BE2C (cell line): ENCODE measurements at regions not wholly inside any gene's neighbourhood (a gene's known extent, or its start where the extent isn't known, plus 50 kb on each side); places are given as distances from the start of the nearest gene placed in this dataset.

Experiments used
- DNase-seq: peaks from one replicate; pipeline ENCODE4 v3.0.0-alpha.2; 2020
- H3K27me3 ChIP-seq: fragments of 250-450 bp; sonication (Bioruptor Pico); 2 replicates; pipeline ENCODE4 v1.5.1; 2020; ENCODE audit warnings: mild to moderate bottlenecking
- H3K36me3 ChIP-seq: fragments of 250-450 bp; sonication (Bioruptor Pico); 2 replicates; pipeline ENCODE4 v1.5.1; 2020; ENCODE audit warnings: mild to moderate bottlenecking
- H3K4me1 ChIP-seq: fragments of 250-450 bp; sonication (Bioruptor Pico); 2 replicates; pipeline ENCODE4 v1.5.1; 2020
- H3K4me3 ChIP-seq: 2 replicates; pipeline ENCODE4 v1.5.1; 2011; ENCODE audit warnings: low read depth, low read length
- H3K9me3 ChIP-seq: fragments of 250-450 bp; sonication (Bioruptor Pico); 2 replicates; pipeline ENCODE4 v1.5.1; 2020
- CTCF ChIP-seq: IDR thresholded peaks from 2 replicates; pipeline ENCODE4 v1.5.1; 2012; ENCODE audit warnings: mild to moderate bottlenecking, low read depth, low read length

GRCh38 chr5:42974536-42974935, 65.6 kb downstream of the ANXA2R start:
- DNase-seq, result no peak
- Histone ChIP-seq H3K4me1 (no peaks in the 10 kb centered on the region), H3K4me3 (no peak overlapping the region), H3K36me3 (no peaks in the 10 kb centered on the region), H3K27me3 (peaks cover 24% of the 10 kb centered on the region), H3K9me3 (no peaks in the 10 kb centered on the region)
- TF ChIP-seq CTCF, result no peak

- no peak overlapping the region for H3K4me3 ChIP-seq
- no peak for DNase-seq
- no peaks in the 10 kb centered on the region for H3K36me3 ChIP-seq
- no peaks in the 10 kb centered on the region for H3K9me3 ChIP-seq
- no peak; the same call in 1 of the 2 replicates for TF ChIP-seq CTCF
- H3K27me3 ChIP-seq, result peaks cover 12% of the 10 kb centered on the region
- H3K4me1 ChIP-seq, result no peaks in the 10 kb centered on the region
Measured at GRCh38 chr5:42970636-42971559, 69.2 kb downstream of the ANXA2R start.

- H3K27me3 ChIP-seq, result peaks cover 14% of the 10 kb centered on the region
- no peaks in the 10 kb centered on the region for H3K9me3 ChIP-seq
- no peak for DNase-seq
- no peaks in the 10 kb centered on the region for H3K4me1 ChIP-seq
- no peak overlapping the region for H3K4me3 ChIP-seq
- no peak for TF ChIP-seq CTCF
- no peaks in the 10 kb centered on the region for H3K36me3 ChIP-seq
Measured at GRCh38 chr5:42965934-42966333, 74.2 kb downstream of the ANXA2R start.

GRCh38 chr5:42963412-42963811, 76.7 kb downstream of the ANXA2R start:
- no peaks in the 10 kb centered on the region for H3K4me1 ChIP-seq
- H3K9me3 ChIP-seq, result no peaks in the 10 kb centered on the region
- H3K4me3 ChIP-seq, result no peak overlapping the region
- no peak for TF ChIP-seq CTCF
- DNase-seq, result no peak
- no peaks in the 10 kb centered on the region for H3K36me3 ChIP-seq
- H3K27me3 ChIP-seq, result peaks cover 34% of the 10 kb centered on the region

- no peak for DNase-seq
- no peaks in the 10 kb centered on the region for H3K9me3 ChIP-seq
- H3K36me3 ChIP-seq, result no peaks in the 10 kb centered on the region
- H3K4me1 ChIP-seq, result no peaks in the 10 kb centered on the region
- TF ChIP-seq CTCF, result no peak
- H3K27me3 ChIP-seq, result peaks cover 47% of the 10 kb centered on the region
- H3K4me3 ChIP-seq, result no peak overlapping the region
Measured at GRCh38 chr5:42962124-42962523, 78.0 kb downstream of the ANXA2R start.

GRCh38 chr5:42960506-42960905, 79.6 kb downstream of the ANXA2R start:
- H3K4me3 ChIP-seq, result no peak overlapping the region
- H3K4me1 ChIP-seq, result no peaks in the 10 kb centered on the region
- no peak for DNase-seq
- H3K9me3 ChIP-seq, result no peaks in the 10 kb centered on the region
- no peaks in the 10 kb centered on the region for H3K36me3 ChIP-seq
- no peak for TF ChIP-seq CTCF
- peaks cover 60% of the 10 kb centered on the region for H3K27me3 ChIP-seq
